ENCODE measurements at regions not wholly inside any gene's neighbourhood (a gene's known extent, or its start where the extent isn't known, plus 50 kb on each side); places are given as distances from the start of the nearest gene placed in this dataset.
"Not testable (repeated sequence)": the region's sequence is repeated elsewhere in the genome, so short reads cannot be mapped to it uniquely, and the experiment has no call there.

GRCh38 chr1:14138135-14138506 lies 438.1 kb downstream of the PRDM2 start:
- no peak for DNase-seq (ENCODE audit: low read depth)

DNA sequence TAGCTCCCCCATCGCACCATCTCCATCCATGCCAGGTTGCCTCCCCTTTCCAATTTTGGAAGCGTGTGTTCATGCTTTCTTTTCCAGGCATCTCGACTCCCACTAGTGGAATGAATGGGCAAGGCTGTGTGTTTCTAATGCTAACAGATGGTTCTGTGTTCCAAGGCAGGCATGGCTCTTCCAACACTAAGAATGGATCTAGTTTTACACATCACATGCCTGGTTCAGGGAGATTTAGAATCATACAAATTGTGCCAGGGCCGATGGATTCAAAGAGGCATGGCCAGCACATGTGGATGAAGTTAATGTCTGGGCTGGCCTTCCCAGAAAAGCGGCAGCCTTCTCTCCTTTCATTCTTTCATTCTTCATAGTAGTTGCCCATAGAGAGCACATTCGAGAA lies 438.7 kb downstream of the PRDM2 start:
- no peak for DNase-seq (ENCODE audit: low read depth)

DNA sequence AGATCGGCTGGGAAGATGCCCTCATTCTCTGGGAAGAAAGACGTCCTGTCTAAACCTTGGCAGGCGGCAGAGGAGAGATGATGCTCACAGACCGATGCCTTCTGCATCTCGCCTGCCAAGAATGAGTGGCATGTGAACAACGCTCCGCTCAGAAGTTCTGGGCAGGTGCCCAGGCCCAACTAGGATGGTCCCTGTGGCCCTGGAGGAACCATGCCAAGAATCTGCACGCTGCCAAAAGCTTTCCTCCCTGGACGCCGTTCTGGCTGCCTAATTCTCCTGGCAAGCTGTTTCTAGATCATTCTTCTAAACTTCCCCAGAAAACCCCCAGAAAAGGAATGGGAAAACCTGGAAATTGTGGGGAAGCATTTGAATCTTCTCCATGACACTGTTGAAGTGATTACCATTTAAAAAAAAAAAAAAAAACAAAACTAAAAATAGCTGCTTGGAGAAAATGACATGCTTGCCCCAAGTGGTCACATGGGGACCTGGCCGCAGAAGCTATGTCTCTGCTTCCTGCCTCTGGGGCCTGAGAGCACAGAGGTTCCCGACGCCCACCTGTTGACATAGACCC lies 440.9 kb downstream of the PRDM2 start:
- no peak for DNase-seq (ENCODE audit: low read depth)

DNA sequence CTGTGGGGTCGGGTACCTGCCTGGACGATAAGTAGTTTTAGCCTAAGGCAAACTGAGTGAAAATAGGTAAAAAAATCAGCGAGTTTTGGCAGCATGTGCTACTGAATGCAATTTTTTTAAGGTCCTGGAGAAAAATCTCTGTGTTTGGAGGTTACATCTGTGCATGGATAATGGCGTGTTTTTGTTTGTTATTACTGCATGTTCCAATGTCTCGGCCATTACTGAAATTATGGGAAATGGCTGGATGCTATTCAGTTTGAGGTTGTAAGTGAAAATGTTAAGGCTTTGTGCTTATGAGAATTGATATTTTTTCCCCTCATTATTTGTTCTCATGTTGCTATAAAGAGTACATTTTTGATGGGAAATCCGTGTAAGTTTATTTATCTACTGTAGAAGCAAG lies 441.7 kb downstream of the PRDM2 start:
- DNase-seq (ENCODE audit: low read depth), result no peak

- DNase-seq (ENCODE audit: low read depth), result no peak
These were observed 442.6 kb downstream of the PRDM2 start for GRCh38 chr1:14142397-14143100.

GRCh38 chr1:14143777-14144176 lies 443.8 kb downstream of the PRDM2 start:
- DNase-seq (ENCODE audit: low read depth), result no peak

DNA sequence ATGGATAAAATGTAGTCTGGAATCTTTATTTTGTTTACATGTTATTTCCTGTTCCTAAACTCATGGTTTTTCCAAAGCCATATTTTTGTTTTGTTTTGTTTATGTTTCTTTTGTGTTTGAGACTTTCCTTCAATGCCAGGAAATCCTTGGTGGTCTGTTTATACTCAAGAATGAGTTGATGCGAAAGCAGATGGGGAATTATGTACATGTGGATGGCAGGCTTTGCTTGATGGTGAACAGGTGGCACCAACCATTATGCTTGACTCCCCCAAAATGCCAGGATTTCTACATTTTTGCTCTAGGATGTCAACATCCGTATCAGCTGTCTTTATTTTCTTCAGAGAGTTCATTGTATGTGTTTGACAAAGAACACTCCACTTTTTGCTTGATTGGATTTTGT lies 448.5 kb downstream of the PRDM2 start:
- DNase-seq (ENCODE audit: low read depth), result no peak

- no peak for DNase-seq (ENCODE audit: low read depth)
These were observed 449.1 kb upstream of the KAZN start for GRCh38 chr1:14149431-14149830.

DNA sequence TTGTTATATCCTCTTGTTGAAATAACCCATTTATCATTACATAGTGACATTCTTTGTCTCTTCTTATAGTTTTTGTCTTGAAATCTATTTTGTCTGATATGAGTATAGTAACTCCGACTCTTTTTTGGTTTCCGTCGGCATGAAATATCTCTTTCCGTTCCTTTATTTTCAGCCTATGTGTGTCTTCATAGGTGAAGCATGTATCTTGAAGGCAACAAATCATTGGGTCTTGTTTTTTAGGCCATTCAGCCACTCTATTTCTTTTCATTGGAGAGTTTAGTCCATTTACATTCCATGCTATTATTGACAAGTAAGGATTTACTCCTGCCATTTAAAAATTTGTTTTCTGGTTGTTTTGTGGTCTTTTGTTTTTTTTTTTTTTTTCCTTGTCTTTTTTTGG lies 441.9 kb upstream of the KAZN start:
- DNase-seq (ENCODE audit: low read depth), result no peak

DNA sequence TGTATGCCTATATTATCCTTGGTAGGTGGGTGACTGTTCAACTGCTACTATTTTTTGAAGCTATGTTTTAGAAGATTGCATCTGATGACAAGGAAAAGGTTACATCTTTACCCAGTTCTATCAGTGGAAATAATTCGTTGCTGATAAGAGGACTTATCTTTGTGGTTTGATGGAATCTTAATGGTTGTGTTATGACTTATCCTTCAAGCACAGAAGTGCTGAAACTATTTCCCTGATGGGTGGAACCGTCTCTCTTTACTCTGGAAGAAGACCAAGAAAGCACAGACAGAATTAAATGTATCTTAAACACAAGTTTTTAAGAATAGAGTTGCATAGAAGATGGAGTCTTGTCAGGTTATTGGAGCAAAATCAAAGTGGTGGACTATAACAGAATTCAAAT lies 437.7 kb upstream of the KAZN start:
- no peak for DNase-seq (ENCODE audit: low read depth)

DNA sequence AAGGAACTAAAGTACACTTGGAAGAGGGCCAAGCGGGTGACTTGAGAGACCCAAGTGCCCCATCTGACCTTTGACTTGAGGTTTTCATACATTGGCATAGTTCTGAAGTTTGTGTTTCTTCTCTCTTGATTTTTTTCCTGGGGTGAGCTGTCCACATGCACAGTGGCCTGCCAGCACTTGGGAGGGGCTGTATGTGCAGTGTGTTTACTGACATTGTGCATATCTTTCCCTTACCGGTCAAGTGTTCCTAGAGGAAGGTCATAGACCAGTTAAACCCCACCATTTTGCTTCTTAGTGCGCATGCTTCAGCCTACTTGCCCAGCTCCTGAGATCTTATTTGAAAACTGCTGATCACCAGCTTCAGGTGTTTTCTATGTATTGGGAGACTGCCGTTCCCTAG lies 435.2 kb upstream of the KAZN start:
- no peak for DNase-seq (ENCODE audit: low read depth)

- DNase-seq (ENCODE audit: low read depth), result no peak
These were observed 433.1 kb upstream of the KAZN start for GRCh38 chr1:14165371-14165801.

DNA sequence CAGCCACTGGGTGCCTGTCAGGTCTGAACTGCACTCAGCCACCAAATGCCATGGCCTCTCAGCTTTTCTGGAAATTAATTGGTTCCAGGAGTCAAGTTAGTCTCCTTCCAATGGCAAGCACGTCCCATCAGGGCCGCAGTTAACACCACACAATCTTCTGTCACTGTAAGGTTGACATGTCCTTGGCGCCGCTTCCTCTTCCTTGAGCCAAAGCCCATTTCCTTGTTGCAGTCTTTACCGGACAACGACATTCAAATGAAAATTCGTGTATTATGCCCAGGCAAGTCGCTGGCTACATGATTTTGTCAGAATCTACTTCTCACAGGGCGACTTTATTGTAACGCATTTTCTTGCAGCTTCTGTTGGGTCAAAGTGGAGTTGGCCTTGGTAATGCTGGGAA lies 430.6 kb upstream of the KAZN start:
- no peak for DNase-seq (ENCODE audit: low read depth)

DNA sequence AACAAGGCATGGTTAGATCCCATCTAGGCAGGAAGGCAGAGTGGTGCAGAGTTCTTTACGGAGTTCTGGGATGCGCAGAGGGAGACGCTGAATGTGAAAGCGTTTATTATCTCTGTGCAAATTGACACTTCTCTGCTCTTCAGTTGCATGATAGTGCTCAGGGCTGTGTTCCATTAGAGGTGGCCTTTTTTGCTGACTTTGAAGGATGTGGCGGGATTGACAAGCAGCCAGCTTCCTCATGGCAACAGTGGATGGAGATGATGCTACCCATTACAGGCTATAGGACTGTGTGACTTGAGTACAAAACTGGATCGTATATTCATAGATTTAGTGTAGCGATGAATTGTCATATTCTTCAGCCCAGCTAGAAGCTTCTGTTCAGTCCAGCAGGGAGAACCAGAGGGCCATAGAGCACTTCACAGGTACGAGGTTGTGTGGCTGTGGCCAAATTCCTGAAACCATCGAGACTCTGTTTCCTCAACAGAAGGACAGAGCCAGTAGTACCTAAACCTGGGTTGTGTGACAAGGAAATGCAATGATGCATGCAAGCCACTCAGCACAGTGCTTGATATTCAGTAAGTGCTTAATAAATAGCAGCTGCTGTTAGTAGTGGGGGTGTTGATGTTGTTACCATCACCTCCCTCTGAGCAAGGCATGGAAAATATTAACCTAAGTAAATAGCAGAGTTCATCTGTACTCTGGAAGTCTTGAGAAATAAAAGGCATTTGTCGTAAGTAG lies 430.0 kb upstream of the KAZN start:
- DNase-seq (ENCODE audit: low read depth), result no peak

GRCh38 chr1:14173598-14173997 lies 424.9 kb upstream of the KAZN start:
- no peak for DNase-seq (ENCODE audit: low read depth)

GRCh38 chr1:14177866-14178265 lies 420.6 kb upstream of the KAZN start:
- DNase-seq (ENCODE audit: low read depth), result not testable (repeated sequence)

GRCh38 chr1:14180738-14181137 lies 417.7 kb upstream of the KAZN start:
- DNase-seq (ENCODE audit: low read depth), result no peak

GRCh38 chr1:14181191-14181795 lies 417.2 kb upstream of the KAZN start:
- DNase-seq (ENCODE audit: low read depth), result no peak

- DNase-seq (ENCODE audit: low read depth), result no peak
These were observed 415.6 kb upstream of the KAZN start for GRCh38 chr1:14182856-14183255.

GRCh38 chr1:14183329-14183728 lies 415.2 kb upstream of the KAZN start:
- no peak for DNase-seq (ENCODE audit: low read depth)

DNA sequence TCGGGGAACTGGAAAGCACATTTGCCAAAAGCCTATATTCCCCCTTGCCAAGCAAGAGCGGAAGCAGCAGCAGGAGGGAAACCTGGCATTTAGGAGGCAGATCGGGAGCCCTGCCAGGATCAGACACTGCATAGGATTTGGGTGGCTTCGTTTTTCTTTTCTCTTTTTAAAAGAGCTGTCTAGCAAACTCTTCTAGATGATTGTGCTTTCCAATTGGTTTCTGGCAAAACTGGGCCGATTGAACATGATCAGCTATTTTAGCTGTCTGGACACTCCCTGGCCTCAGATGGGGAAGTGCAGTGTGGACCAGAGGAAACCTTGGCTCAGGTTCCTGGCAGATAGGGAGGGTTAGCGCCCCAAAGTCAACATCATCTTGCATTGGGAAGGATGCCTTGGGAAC lies 414.0 kb upstream of the KAZN start:
- no peak for DNase-seq (ENCODE audit: low read depth)

GRCh38 chr1:14189381-14189780 lies 409.1 kb upstream of the KAZN start:
- DNase-seq (ENCODE audit: low read depth), result no peak

DNA sequence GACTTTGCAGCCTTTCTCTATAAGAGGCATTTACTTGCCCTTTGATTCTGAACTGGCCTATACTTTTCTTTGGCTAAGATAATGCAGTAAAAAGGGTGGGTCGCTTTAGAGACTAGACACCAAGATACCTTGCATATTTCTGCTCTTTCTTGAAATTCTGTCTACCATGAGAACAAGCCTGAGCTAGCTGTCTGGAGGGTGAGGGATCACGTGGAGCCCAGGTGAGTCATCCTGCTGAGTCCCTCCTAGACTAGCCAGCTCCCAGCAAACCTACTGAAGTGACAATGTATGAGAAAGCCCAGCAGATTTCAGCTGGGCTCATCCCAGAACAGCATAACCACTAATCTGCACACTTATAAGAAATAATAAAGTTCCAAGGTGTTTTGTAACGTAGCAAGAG lies 408.0 kb upstream of the KAZN start:
- no peak for DNase-seq (ENCODE audit: low read depth)

All from stimulated activated CD8-positive, alpha-beta memory T cell treated with anti-CD3 and anti-CD28 coated beads, Interleukin-4, amount 100 ng/mL, for 24 hours (primary cell).